GM21717 (cell line): ENCODE measurements at regions not wholly inside any gene's neighbourhood (a gene's known extent, or its start where the extent isn't known, plus 50 kb on each side); places are given as distances from the start of the nearest gene placed in this dataset.
"Not testable (repeated sequence)": the region's sequence is repeated elsewhere in the genome, so short reads cannot be mapped to it uniquely, and the experiment has no call there.

Experiments used
- ATAC-seq: cut with Tn5 transposase; IDR thresholded peaks from one replicate; pipeline ENCODE4 v1.9.1; 2021; ENCODE audit warnings: mild to moderate bottlenecking, moderate library complexity; ENCODE audit not compliant: unreplicated experiment

GRCh38 chr7:51426163-51426562, 109.6 kb upstream of the COBL start:
- no peak for ATAC-seq

GRCh38 chr7:51409934-51410333, 93.3 kb upstream of the COBL start:
- not testable (repeated sequence) for ATAC-seq

GRCh38 chr7:51397608-51398007, 81.0 kb upstream of the COBL start:
- ATAC-seq: not testable (repeated sequence)

- not testable (repeated sequence) for ATAC-seq
Observed at GRCh38 chr7:51393003-51393402, 76.4 kb upstream of the COBL start.

- ATAC-seq: not testable (repeated sequence)
Observed at GRCh38 chr7:51389952-51390351, 73.3 kb upstream of the COBL start.

- ATAC-seq: not testable (repeated sequence)
Observed at GRCh38 chr7:51389216-51389812, 72.7 kb upstream of the COBL start.

- not testable (repeated sequence) for ATAC-seq
Observed at GRCh38 chr7:51388241-51388640, 71.6 kb upstream of the COBL start.

- ATAC-seq: not testable (repeated sequence)
Observed at GRCh38 chr7:51386806-51387568, 70.4 kb upstream of the COBL start.

GRCh38 chr7:51386184-51386583, 69.6 kb upstream of the COBL start:
- ATAC-seq: not testable (repeated sequence)

GRCh38 chr7:51382243-51382642, 65.6 kb upstream of the COBL start:
- not testable (repeated sequence) for ATAC-seq

- ATAC-seq: no peak
Observed at GRCh38 chr7:51376420-51377092, 59.9 kb upstream of the COBL start.

GRCh38 chr7:51374936-51375335, 58.3 kb upstream of the COBL start:
- ATAC-seq: no peak

- ATAC-seq: not testable (repeated sequence)
Observed at GRCh38 chr7:51373607-51374006, 57.0 kb upstream of the COBL start.

- no peak for ATAC-seq
Observed at GRCh38 chr7:51369746-51370145, 53.1 kb upstream of the COBL start.

GRCh38 chr7:51369228-51369627, 52.6 kb upstream of the COBL start:
- not testable (repeated sequence) for ATAC-seq

GRCh38 chr7:51368334-51368733, 51.7 kb upstream of the COBL start:
- ATAC-seq: no peak

GRCh38 chr7:51367614-51367968, 51.0 kb upstream of the COBL start:
- ATAC-seq: no peak

GRCh38 chr7:51366930-51367613, 50.5 kb upstream of the COBL start:
- peak; percentile 69 for ATAC-seq
